Parathyroid adenoma (tissue), 2 donors: ENCODE measurements at regions not wholly inside any gene's neighbourhood (a gene's known extent, or its start where the extent isn't known, plus 50 kb on each side); places are given as distances from the start of the nearest gene placed in this dataset.

ENCODE experiments used
- H2AFZ ChIP-seq: fragments of 300-600 bp; sonication (generic); one replicate; pipeline ENCODE4 v1.7.0; 2017; ENCODE audit warnings: antibody characterized with exemption, mild to moderate bottlenecking
- H3K27ac ChIP-seq: fragments of 300-600 bp; sonication (generic); one replicate; pipeline ENCODE4 v1.7.0; 2017
- H3K27me3 ChIP-seq: fragments of 300-600 bp; sonication (generic); one replicate; pipeline ENCODE4 v1.7.0; 2017; ENCODE audit warnings: low read length; ENCODE audit not compliant: control insufficient read depth, insufficient read depth
- H3K36me3 ChIP-seq: fragments of 300-600 bp; sonication (generic); one replicate; pipeline ENCODE4 v1.7.0; 2017; ENCODE audit warnings: low read length; ENCODE audit not compliant: control insufficient read depth, insufficient read depth
- H3K4me1 ChIP-seq: fragments of 300-600 bp; sonication (generic); one replicate; pipeline ENCODE4 v1.7.0; 2017; ENCODE audit warnings: control low read depth
- H3K4me2 ChIP-seq: fragments of 300-600 bp; sonication (generic); one replicate; pipeline ENCODE4 v1.7.0; 2017; ENCODE audit warnings: low read length
- H3K4me3 ChIP-seq: fragments of 300-600 bp; sonication (generic); one replicate; pipeline ENCODE4 v1.7.0; 2017; ENCODE audit warnings: low read depth, low read length
- H3K79me2 ChIP-seq: fragments of 300-600 bp; sonication (generic); one replicate; pipeline ENCODE4 v1.7.0; 2017; ENCODE audit warnings: control low read depth
- H3K9ac ChIP-seq: fragments of 300-600 bp; sonication (generic); one replicate; pipeline ENCODE4 v1.7.0; 2017; ENCODE audit warnings: mild to moderate bottlenecking
- H3K9me3 ChIP-seq: fragments of 300-600 bp; sonication (generic); one replicate; pipeline ENCODE4 v1.7.0; 2017; ENCODE audit warnings: low read length; ENCODE audit not compliant: control insufficient read depth
- TF ChIP-seq, protein P1 (sequence below): fragments of 300-600 bp; sonication (generic); IDR thresholded peaks from one replicate; pipeline ENCODE4 v1.7.0; 2017; ENCODE audit warnings: antibody characterized with exemption, mild to moderate bottlenecking
- donor health status: primary hyperparathyroidism.

DNA sequence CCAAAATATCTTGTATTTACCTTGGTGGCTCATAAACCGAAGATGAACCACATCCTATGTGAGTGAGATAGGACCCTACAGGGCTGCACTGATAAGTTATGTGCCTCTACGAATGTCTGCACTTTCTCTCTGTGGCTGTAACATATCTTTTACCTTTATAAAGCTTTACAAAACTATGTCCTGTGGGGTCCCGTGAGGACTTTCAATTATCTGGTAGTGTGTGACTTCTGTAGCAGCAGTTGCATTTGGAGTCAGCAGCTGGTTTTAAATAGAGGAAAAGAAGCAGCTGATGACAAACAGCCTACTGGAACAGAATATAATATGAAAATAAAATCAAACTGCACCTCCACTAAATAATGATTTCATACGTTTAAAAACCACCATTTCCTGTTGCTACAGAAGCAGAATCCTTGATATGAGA, 222.4 kb upstream of the GNAI1 start:
- Histone ChIP-seq H3K79me2 (no peaks in the 10 kb centered on the region), H3K4me1 (no peaks in the 10 kb centered on the region), H3K9me3 (no peaks in the 10 kb centered on the region), H3K4me2 (no peak overlapping the region), H3K9ac (no peak overlapping the region), H2AFZ (no peak overlapping the region), H3K27ac (no peak overlapping the region), H3K27me3 (no peaks in the 10 kb centered on the region), H3K4me3 (no peak overlapping the region), H3K36me3 (no peaks in the 10 kb centered on the region)
- TF ChIP-seq, protein P1, sequence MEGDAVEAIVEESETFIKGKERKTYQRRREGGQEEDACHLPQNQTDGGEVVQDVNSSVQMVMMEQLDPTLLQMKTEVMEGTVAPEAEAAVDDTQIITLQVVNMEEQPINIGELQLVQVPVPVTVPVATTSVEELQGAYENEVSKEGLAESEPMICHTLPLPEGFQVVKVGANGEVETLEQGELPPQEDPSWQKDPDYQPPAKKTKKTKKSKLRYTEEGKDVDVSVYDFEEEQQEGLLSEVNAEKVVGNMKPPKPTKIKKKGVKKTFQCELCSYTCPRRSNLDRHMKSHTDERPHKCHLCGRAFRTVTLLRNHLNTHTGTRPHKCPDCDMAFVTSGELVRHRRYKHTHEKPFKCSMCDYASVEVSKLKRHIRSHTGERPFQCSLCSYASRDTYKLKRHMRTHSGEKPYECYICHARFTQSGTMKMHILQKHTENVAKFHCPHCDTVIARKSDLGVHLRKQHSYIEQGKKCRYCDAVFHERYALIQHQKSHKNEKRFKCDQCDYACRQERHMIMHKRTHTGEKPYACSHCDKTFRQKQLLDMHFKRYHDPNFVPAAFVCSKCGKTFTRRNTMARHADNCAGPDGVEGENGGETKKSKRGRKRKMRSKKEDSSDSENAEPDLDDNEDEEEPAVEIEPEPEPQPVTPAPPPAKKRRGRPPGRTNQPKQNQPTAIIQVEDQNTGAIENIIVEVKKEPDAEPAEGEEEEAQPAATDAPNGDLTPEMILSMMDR = no peak

DNA sequence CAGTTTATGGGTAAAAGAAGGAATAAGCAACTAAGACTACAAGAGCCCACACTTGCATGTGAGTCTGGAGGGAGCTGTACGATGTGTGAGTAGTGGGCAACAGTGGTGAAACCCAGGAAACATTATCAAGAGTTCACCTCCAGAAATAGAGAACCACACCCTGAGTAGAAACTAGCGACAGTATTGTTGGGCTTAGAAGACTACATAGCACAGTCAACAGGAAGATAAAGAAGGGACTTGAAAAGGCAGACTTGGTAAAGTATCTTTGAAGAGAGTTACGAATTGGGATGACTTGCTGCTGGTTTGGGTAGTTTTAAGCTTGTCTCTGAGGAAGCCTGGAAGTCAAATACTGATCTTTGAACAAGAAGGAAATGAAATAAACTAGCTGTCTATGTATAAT, 223.2 kb upstream of the GNAI1 start:
- H3K79me2 ChIP-seq = no peaks in the 10 kb centered on the region
- no peaks in the 10 kb centered on the region for H3K9me3 ChIP-seq
- H3K27ac ChIP-seq = no peak overlapping the region
- no peak overlapping the region for H3K4me3 ChIP-seq
- H3K9ac ChIP-seq = no peak overlapping the region
- H3K4me1 ChIP-seq = no peaks in the 10 kb centered on the region
- H3K4me2 ChIP-seq = no peak overlapping the region
- no peaks in the 10 kb centered on the region for H3K36me3 ChIP-seq
- H3K27me3 ChIP-seq = no peaks in the 10 kb centered on the region
- H2AFZ ChIP-seq = no peak overlapping the region
- TF ChIP-seq, protein P1 = no peak

DNA sequence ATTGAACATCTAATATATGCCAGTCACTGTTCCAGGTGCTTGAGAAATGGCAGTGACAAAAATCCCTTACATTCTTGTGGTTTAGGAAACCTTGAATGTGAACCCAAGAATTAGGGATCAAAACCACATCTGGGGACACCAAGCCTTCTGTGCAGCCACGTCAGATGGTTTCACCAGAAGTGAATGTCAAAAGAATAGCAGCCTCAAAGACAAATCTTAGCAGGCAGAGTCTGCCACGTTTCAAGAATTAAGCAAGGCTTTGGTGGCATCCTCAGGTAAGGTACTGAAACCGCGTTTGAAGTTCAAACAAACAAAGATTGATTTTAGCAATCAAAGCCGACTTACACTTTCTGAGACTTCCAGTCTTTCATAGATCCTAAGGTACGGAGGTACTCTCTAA, 225.5 kb upstream of the GNAI1 start:
- Histone ChIP-seq H2AFZ (no peak overlapping the region), H3K4me3 (no peak overlapping the region), H3K27ac (no peak overlapping the region), H3K4me1 (no peaks in the 10 kb centered on the region), H3K27me3 (no peaks in the 10 kb centered on the region), H3K36me3 (no peaks in the 10 kb centered on the region), H3K9me3 (no peaks in the 10 kb centered on the region), H3K79me2 (no peaks in the 10 kb centered on the region), H3K4me2 (no peak overlapping the region), H3K9ac (no peak overlapping the region)
- TF ChIP-seq, protein P1 = no peak

DNA sequence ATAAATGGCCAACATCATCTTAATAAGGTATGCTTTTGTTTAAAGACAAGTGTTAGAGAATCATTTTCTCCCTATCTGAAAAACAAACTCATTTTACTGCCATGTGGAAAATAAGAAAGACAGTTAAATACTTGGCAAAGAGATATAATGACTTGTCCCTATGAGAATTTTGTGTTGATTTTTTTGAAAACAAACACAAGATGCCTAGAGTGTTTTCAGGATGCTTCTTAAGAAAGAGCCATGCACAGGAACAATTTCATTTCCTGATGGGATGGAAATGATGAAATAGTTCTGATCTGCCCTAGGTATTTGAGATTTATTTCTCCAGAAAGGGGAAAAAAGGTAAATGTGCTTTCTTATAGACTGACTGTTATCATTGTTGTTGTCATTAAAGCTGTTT, 237.5 kb upstream of the GNAI1 start:
- Histone ChIP-seq H2AFZ (no peak overlapping the region), H3K4me3 (no peak overlapping the region), H3K9me3 (no peaks in the 10 kb centered on the region), H3K27me3 (no peaks in the 10 kb centered on the region), H3K79me2 (no peaks in the 10 kb centered on the region), H3K4me1 (no peaks in the 10 kb centered on the region), H3K9ac (no peak overlapping the region), H3K4me2 (no peak overlapping the region), H3K27ac (no peak overlapping the region), H3K36me3 (no peaks in the 10 kb centered on the region)
- TF ChIP-seq, protein P1 = no peak

DNA sequence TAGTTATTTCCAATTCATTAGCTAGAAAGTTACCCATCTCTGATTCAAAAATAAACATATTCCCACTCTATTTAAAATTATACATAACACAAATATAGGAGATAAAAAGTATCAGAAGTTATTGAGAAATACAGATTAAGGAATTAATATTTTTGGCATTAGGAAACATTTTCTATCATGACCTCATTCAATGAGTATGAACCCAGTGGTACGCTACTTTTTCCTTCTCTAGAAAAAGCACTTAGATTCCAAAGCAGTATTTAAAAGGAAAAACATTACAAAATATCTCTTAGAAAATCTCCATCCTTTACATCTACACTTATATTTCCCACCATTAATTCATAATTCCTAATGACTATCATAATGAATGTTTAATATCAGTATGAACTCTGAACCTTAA, 240.6 kb upstream of the GNAI1 start:
- no peaks in the 10 kb centered on the region for H3K79me2 ChIP-seq
- H3K36me3 ChIP-seq = no peaks in the 10 kb centered on the region
- no peak overlapping the region for H3K4me2 ChIP-seq
- no peak overlapping the region for H3K27ac ChIP-seq
- H3K4me3 ChIP-seq = no peak overlapping the region
- TF ChIP-seq, protein P1 = no peak
- no peaks in the 10 kb centered on the region for H3K9me3 ChIP-seq
- no peaks in the 10 kb centered on the region for H3K4me1 ChIP-seq
- no peak overlapping the region for H2AFZ ChIP-seq
- no peak overlapping the region for H3K9ac ChIP-seq
- H3K27me3 ChIP-seq = no peaks in the 10 kb centered on the region
